Ovary (tissue), 7 donors: ENCODE measurements at regions not wholly inside any gene's neighbourhood (a gene's known extent, or its start where the extent isn't known, plus 50 kb on each side); places are given as distances from the start of the nearest gene placed in this dataset.

Experiments used
- DNase-seq, 5 donors: peaks; one replicate each; pipeline ENCODE4 v3.0.0-alpha.2; 2019 to 2020
- H3K27ac ChIP-seq, 2 donors: fragments of 200-600 bp; one replicate each; pipeline versions ENCODE4 v1.5.1 to v1.8.0; 2019 to 2022
- H3K27me3 ChIP-seq: fragments of 200-600 bp; one replicate; pipeline ENCODE4 v1.8.0; 2022
- H3K36me3 ChIP-seq: fragments of 200-600 bp; sonication (generic); one replicate; pipeline ENCODE4 v1.5.1; 2019
- H3K4me1 ChIP-seq: one replicate; pipeline ENCODE4 v1.8.1; 2013; ENCODE audit warnings: mild to moderate bottlenecking, moderate library complexity; ENCODE audit not compliant: insufficient read depth
- H3K4me3 ChIP-seq: fragments of 200-600 bp; sonication (generic); one replicate; pipeline ENCODE4 v1.5.1; 2017
- H3K9me3 ChIP-seq, 2 donors: fragments of 200-600 bp in 1 of 2; sonication (generic) in 1 of 2; one replicate each; pipeline versions ENCODE4 v1.5.1 to v1.8.1; 2013 to 2019; ENCODE audit warnings: mild to moderate bottlenecking in 1 of 2, moderate library complexity in 1 of 2
- CTCF ChIP-seq, 3 donors: fragments of 450-650 bp in 2 of 3; fragments of 200-600 bp in 1 of 3; IDR thresholded peaks; one replicate each; pipeline versions ENCODE4 v1.5.1 to v1.8.0; 2016 to 2022; ENCODE audit warnings: antibody characterized with exemption in 3 of 3, mild to moderate bottlenecking in 1 of 3
- EP300 ChIP-seq: sonication (generic); formaldehyde crosslinking; IDR thresholded peaks from one replicate; pipeline ENCODE4 v1.6.1; 2017; ENCODE audit warnings: antibody characterized with exemption
- POLR2A ChIP-seq: fragments of 450-650 bp; IDR thresholded peaks from one replicate; pipeline ENCODE4 v1.6.1; 2017; ENCODE audit warnings: antibody characterized with exemption, mild to moderate bottlenecking, moderate library complexity
- WGBS, 3 donors: extraction: QIAGEN DNeasy Blood & Tissue Kit in 1 of 3; methylation state at CpG; one replicate each; pipeline versions ENCODE4 v1.1.5 to v1.1.7; 2013 to 2017; 5-methylcytosine and 5-hydroxymethylcytosine counted together
- intact Hi-C, 4 donors: fragments of 100-400 bp; cut with DNase I; formaldehyde crosslinking; loops; one replicate each; pipeline versions ENCODE4 v1.11.0 to v1.15.1; 2022 to 2023
- donor health status: DM: no; HTN: no; CAD: no; lungs with moderate emphysema.
- donor health status: DM: no; HTN: no; CAD: no.
- donor health status: Bipolar disorder and iron deficiency.
- donor health status: DM: no; HTN: no; CAD: no.
- donor health status: DM: yes; HTN: yes; CAD: no.

GRCh38 chr11:107203656-107204055 is 185.4 kb upstream of the GUCY1A2 start:
- no peak overlapping the region for H3K27ac ChIP-seq
- no peaks in the 10 kb centered on the region for H3K4me1 ChIP-seq
- intact Hi-C loops: no loop called here
- no peaks in the 10 kb centered on the region for H3K36me3 ChIP-seq
- H3K27me3 ChIP-seq: no peaks in the 10 kb centered on the region
- peaks cover 0 to 3% of the 10 kb centered on the region in 2 donors for H3K9me3 ChIP-seq
- TF ChIP-seq EP300: no peak
- no peak for TF ChIP-seq POLR2A
- no peak for TF ChIP-seq CTCF (IDR thresholded peaks at IDR 0.05)
- no peak for DNase-seq
- no peak overlapping the region for H3K4me3 ChIP-seq
- WGBS, 3 donors: 52 to 58% (median 54%) methylated on average over 1 of the region's 1 CpG

- no peaks in the 10 kb centered on the region for H3K27me3 ChIP-seq
- no peak for DNase-seq
- TF ChIP-seq EP300 (no peak), POLR2A (no peak)
- intact Hi-C loops: no loop called here
- H3K4me1 ChIP-seq: no peaks in the 10 kb centered on the region
- no peaks in the 10 kb centered on the region for H3K36me3 ChIP-seq
- H3K4me3 ChIP-seq: no peak overlapping the region
- H3K27ac ChIP-seq: no peak overlapping the region
- peaks cover 0 to 3% of the 10 kb centered on the region in 2 donors for H3K9me3 ChIP-seq
- 12 to 24% (median 18%) methylated on average over 3 of the region's 3 CpGs for WGBS, 3 donors
Observed at GRCh38 chr11:107202241-107202640, 184.0 kb upstream of the GUCY1A2 start.

GRCh38 chr11:107198490-107199007 is 180.3 kb upstream of the GUCY1A2 start:
- Histone ChIP-seq H3K9me3 (no peaks in the 10 kb centered on the region), H3K4me3 (no peak overlapping the region), H3K36me3 (no peaks in the 10 kb centered on the region), H3K27ac (no peak overlapping the region), H3K27me3 (no peaks in the 10 kb centered on the region), H3K4me1 (no peaks in the 10 kb centered on the region)
- WGBS, 3 donors: 57 to 71% (median 70%) methylated on average over 1 of the region's 1 CpG
- no peak for DNase-seq
- no peak for TF ChIP-seq POLR2A
- no peak for TF ChIP-seq CTCF (IDR thresholded peaks at IDR 0.05)
- TF ChIP-seq EP300: no peak
- intact Hi-C loops: no loop called here

GRCh38 chr11:107197932-107198331 is 179.7 kb upstream of the GUCY1A2 start:
- no peaks in the 10 kb centered on the region for H3K9me3 ChIP-seq
- no peaks in the 10 kb centered on the region for H3K27me3 ChIP-seq
- WGBS, 3 donors: 27 to 56% (median 28%) methylated on average over 2 of the region's 2 CpGs
- H3K27ac ChIP-seq: no peak overlapping the region
- no peaks in the 10 kb centered on the region for H3K36me3 ChIP-seq
- TF ChIP-seq POLR2A (no peak), EP300 (no peak), CTCF (IDR thresholded peaks at IDR 0.05) (no peak)
- no peaks in the 10 kb centered on the region for H3K4me1 ChIP-seq
- no peak overlapping the region for H3K4me3 ChIP-seq
- no peak for DNase-seq
- intact Hi-C loops: no loop called here

GRCh38 chr11:107196732-107197131 is 178.5 kb upstream of the GUCY1A2 start:
- WGBS, 3 donors: 66 to 90% (median 85%) methylated on average over 1 of the region's 1 CpG
- intact Hi-C loops: no loop called here
- Histone ChIP-seq H3K4me3 (no peak overlapping the region), H3K27ac (no peak overlapping the region), H3K9me3 (no peaks in the 10 kb centered on the region), H3K4me1 (no peaks in the 10 kb centered on the region), H3K36me3 (no peaks in the 10 kb centered on the region), H3K27me3 (no peaks in the 10 kb centered on the region)
- DNase-seq: no peak
- TF ChIP-seq EP300 (no peak), CTCF (IDR thresholded peaks at IDR 0.05) (no peak), POLR2A (no peak)
